IMR-90 (cell line): ENCODE measurements at regions not wholly inside any gene's neighbourhood (a gene's known extent, or its start where the extent isn't known, plus 50 kb on each side); places are given as distances from the start of the nearest gene placed in this dataset.

Source experiments
- ATAC-seq: fragments of 200-7000 bp; cut with Tn5 transposase; 2 replicates; pipeline ENCODE4 v1.9.1; 2020; ENCODE audit warnings: low read depth, mild to moderate bottlenecking, moderate library complexity
- BruUV-seq: library from RNA; stranded (reverse); fragments of 400-500 nt; replicated peaks from 2 replicates; lab custom pipeline; 2021; lab: Mats Ljungman, UMichigan
- CTCF ChIA-PET: fragments of 300-600 bp; formaldehyde crosslinking; extraction: SDS; loops from one replicate; lab custom pipeline; 2021; ENCODE audit warnings: antibody characterized with exemption; lab: Yijun Ruan, JAX
- POLR2A ChIA-PET: fragments of 300-600 bp; sonication (Branson Sonifier 250); formaldehyde crosslinking; loops from one replicate; lab custom pipeline; 2022; ENCODE audit warnings: antibody characterized with exemption; ENCODE audit not compliant: unreplicated experiment; lab: Charles Lee
- DNase-seq: peaks from one replicate; pipeline ENCODE4 v3.0.0; 2013
- H2AFZ ChIP-seq: replicated peaks from 2 replicates; pipeline ENCODE3; 2013; ENCODE audit warnings: low read length, mild to moderate bottlenecking; ENCODE audit not compliant: poor library complexity
- H2AK5ac ChIP-seq: 2 replicates; pipeline ENCODE4 v1.6.1; 2013; ENCODE audit warnings: low read depth, low read length, inconsistent platforms
- H2AK9ac ChIP-seq: replicated peaks from 2 replicates; pipeline ENCODE3; 2013; ENCODE audit warnings: mild to moderate bottlenecking, low read depth, low read length, moderate library complexity; ENCODE audit not compliant: poor library complexity
- H2BK120ac ChIP-seq: 2 replicates; pipeline ENCODE4 v1.6.1; 2013; ENCODE audit warnings: low read depth, low read length, inconsistent platforms
- H2BK15ac ChIP-seq: 3 replicates; pipeline ENCODE4 v1.6.1; 2013; ENCODE audit warnings: low read depth, low read length, inconsistent platforms
- H2BK20ac ChIP-seq: 2 replicates; pipeline ENCODE4 v1.6.1; 2013; ENCODE audit warnings: low read depth, mild to moderate bottlenecking, inconsistent platforms, low read length, moderate library complexity
- H2BK5ac ChIP-seq: 2 replicates; pipeline ENCODE4 v1.6.1; 2013; ENCODE audit warnings: mild to moderate bottlenecking, low read depth, low read length, inconsistent platforms; ENCODE audit not compliant: poor library complexity, severe bottlenecking
- H3K14ac ChIP-seq: replicated peaks from 2 replicates; pipeline ENCODE4 v1.6.1; 2013; ENCODE audit warnings: low read depth, low read length, inconsistent platforms
- H3K18ac ChIP-seq: 2 replicates; pipeline ENCODE4 v1.6.1; 2013; ENCODE audit warnings: low read depth, low read length, control low read depth
- H3K23ac ChIP-seq: 2 replicates; pipeline ENCODE4 v1.6.1; 2013; ENCODE audit warnings: low read depth, low read length, inconsistent platforms
- H3K27ac ChIP-seq: 2 replicates; pipeline ENCODE4 v1.5.1; 2013; ENCODE audit warnings: mild to moderate bottlenecking, control low read depth, low read length; ENCODE audit not compliant: insufficient read depth
- H3K27me3 ChIP-seq: 2 replicates; pipeline ENCODE4 v1.6.1; 2013; ENCODE audit warnings: low read length; ENCODE audit not compliant: control insufficient read depth, insufficient read depth
- H3K36me3 ChIP-seq: 2 replicates; pipeline ENCODE4 v1.6.1; 2013; ENCODE audit warnings: low read length, mixed read lengths; ENCODE audit not compliant: control insufficient read depth, insufficient read depth
- H3K4ac ChIP-seq: 2 replicates; pipeline ENCODE4 v1.6.1; 2013; ENCODE audit warnings: low read depth, low read length, inconsistent platforms
- H3K4me1 ChIP-seq: 2 replicates; pipeline ENCODE4 v1.6.1; 2013; ENCODE audit warnings: low read length, mixed read lengths; ENCODE audit not compliant: control insufficient read depth, insufficient read depth
- H3K4me2 ChIP-seq: 2 replicates; pipeline ENCODE4 v1.6.1; 2013; ENCODE audit warnings: low read depth, mild to moderate bottlenecking, control low read depth, low read length, moderate library complexity
- H3K4me3 ChIP-seq: 2 replicates; pipeline ENCODE4 v1.5.1; 2013; ENCODE audit warnings: low read depth, mild to moderate bottlenecking, control low read depth, low read length, moderate library complexity; ENCODE audit not compliant: insufficient read depth
- H3K56ac ChIP-seq: 2 replicates; pipeline ENCODE4 v1.6.1; 2013; ENCODE audit warnings: low read length, inconsistent platforms; ENCODE audit not compliant: insufficient read depth; ENCODE audit errors: extremely low read depth
- H3K79me1 ChIP-seq, 2 experiments: 2 replicates each; pipeline ENCODE4 v1.6.1; 2013; ENCODE audit warnings: low read length in 2 of 2, inconsistent platforms in 1 of 2, low read depth in 1 of 2
- H3K9ac ChIP-seq: 2 replicates; pipeline ENCODE4 v1.6.1; 2013; ENCODE audit warnings: low read depth, low read length, control low read depth
- H3K9me1 ChIP-seq: 2 replicates; pipeline ENCODE4 v1.6.1; 2013; ENCODE audit warnings: low read length, inconsistent platforms; ENCODE audit not compliant: insufficient read depth
- H3K9me3 ChIP-seq: 2 replicates; pipeline ENCODE4 v1.6.1; 2013; ENCODE audit warnings: low read length; ENCODE audit not compliant: control insufficient read depth, insufficient read depth
- H4K20me1 ChIP-seq: 2 replicates; pipeline ENCODE4 v1.6.1; 2013; ENCODE audit warnings: low read length, inconsistent platforms; ENCODE audit not compliant: insufficient read depth
- H4K5ac ChIP-seq: 2 replicates; pipeline ENCODE4 v1.6.1; 2013; ENCODE audit warnings: mild to moderate bottlenecking, low read depth, low read length, control low read depth
- H4K8ac ChIP-seq, 2 experiments: 2 replicates each; pipeline ENCODE4 v1.6.1; 2013; ENCODE audit warnings: low read depth in 2 of 2, low read length in 2 of 2, control low read depth in 1 of 2, inconsistent platforms in 1 of 2
- H4K91ac ChIP-seq: 2 replicates; pipeline ENCODE4 v1.6.1; 2013; ENCODE audit warnings: low read depth, low read length, inconsistent platforms; ENCODE audit not compliant: insufficient read depth
- FOS ChIP-seq: fragments of 150-350 bp; IDR thresholded peaks from 2 replicates; pipeline ENCODE4 v1.6.1; 2016; ENCODE audit warnings: low read depth, low read length
- MXI1 ChIP-seq: IDR thresholded peaks from 2 replicates; pipeline ENCODE4 v1.6.1; 2012; ENCODE audit warnings: low read depth, mild to moderate bottlenecking, low read length, moderate library complexity, borderline replicate concordance
- POLR2A ChIP-seq: IDR thresholded peaks from 2 replicates; pipeline ENCODE4 v1.6.1; 2012; ENCODE audit warnings: mild to moderate bottlenecking, low read depth, low read length
- RAD21 ChIP-seq: IDR thresholded peaks from 2 replicates; pipeline ENCODE4 v1.6.1; 2012; ENCODE audit warnings: low read length, improper control_type of control experiment
- SMC3 ChIP-seq: fragments of 150-350 bp; IDR thresholded peaks from 2 replicates; pipeline ENCODE4 v1.6.1; 2016; ENCODE audit warnings: low read depth, mild to moderate bottlenecking, antibody characterized with exemption, low read length, moderate library complexity
- WGBS, 2 experiments: methylation state at CpG; one replicate each; pipeline versions ENCODE4 v1.1.5 to v1.1.7; 2013; ENCODE audit warnings: missing lambda C conversion rate in 2 of 2; ENCODE audit not compliant: insufficient read length in 1 of 2; ENCODE audit errors: extremely low coverage in 2 of 2; 5-methylcytosine and 5-hydroxymethylcytosine counted together
- dilution Hi-C: fragments of 300-500 bp; cut with HindIII; formaldehyde crosslinking; loops from one replicate; pipeline ENCODE4 v1.14.3; 2018; ENCODE audit warnings: low sequenced_read_pairs; ENCODE audit not compliant: unreplicated experiment
- in situ Hi-C: fragments of 300-500 bp; cut with MboI; formaldehyde crosslinking; loops from 3 replicates; pipeline ENCODE4 v1.14.3; 2019; ENCODE audit warnings: low sequenced_read_pairs, inconsistent platforms, mixed read lengths
- intact Hi-C: fragments of 100-400 bp; cut with micrococcal nuclease; formaldehyde crosslinking; loops from 2 replicates; pipeline ENCODE4 v1.10.0; 2022
- TF ChIP-seq, protein P1 (sequence below): conservative IDR thresholded peaks from 2 replicates; pipeline ENCODE4 v1.5.1; 2012; ENCODE audit warnings: mild to moderate bottlenecking, low read depth, low read length, improper control_type of control experiment
- TF ChIP-seq, protein P2 (sequence below): fragments of 150-350 bp; IDR thresholded peaks from 2 replicates; pipeline ENCODE4 v1.6.1; 2017; ENCODE audit warnings: mild to moderate bottlenecking, antibody characterized with exemption, low read length, low read depth

DNA sequence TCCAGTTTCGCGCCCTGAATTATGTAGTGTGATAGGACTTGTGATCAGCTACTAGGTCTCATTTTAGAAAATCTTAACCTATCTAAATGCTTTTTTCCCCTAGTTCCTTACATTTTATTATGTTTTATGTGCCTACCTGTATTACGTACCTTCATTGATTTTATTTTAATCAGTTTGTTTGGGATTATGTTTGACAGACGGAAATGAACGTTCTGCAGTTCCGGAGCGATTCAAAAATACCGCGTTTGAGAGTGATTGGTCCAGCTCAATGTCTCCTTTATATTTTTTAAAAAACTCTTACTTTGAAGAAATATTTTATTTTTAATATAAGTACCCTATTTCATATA, 114.3 kb upstream of the BTN3A2 start:
- Histone ChIP-seq H2BK20ac (no peak overlapping the region), H3K23ac (no peak overlapping the region), H3K79me1 (no peaks in the 10 kb centered on the region; a peak in 1 of 4 replicates), H2BK5ac (peak overlapping the region; percentile 88), H3K9me1 (no peaks in the 10 kb centered on the region), H2AK5ac (no peak overlapping the region), H2BK15ac (no peak overlapping the region), H3K27ac (no peak overlapping the region; the same call in 1 of the 2 replicates), H3K18ac (no peak overlapping the region), H4K20me1 (peaks cover 4% of the 10 kb centered on the region; the same call in 1 of the 2 replicates), H3K4me1 (no peaks in the 10 kb centered on the region), H3K36me3 (no peaks in the 10 kb centered on the region), H3K27me3 (no peaks in the 10 kb centered on the region), H3K9me3 (no peaks in the 10 kb centered on the region), H2AK9ac (no peak overlapping the region), H3K4ac (peak overlapping the region; percentile 49; the same call in 1 of the 2 replicates), H3K56ac (peak overlapping the region; percentile 51; the same call in 1 of the 2 replicates), H3K14ac (no peak overlapping the region), H4K91ac (no peak overlapping the region), H3K4me3 (peak overlapping the region; percentile 66), H3K4me2 (peak overlapping the region; percentile 95), H3K9ac (no peak overlapping the region; the same call in 1 of the 2 replicates), H4K5ac (no peak overlapping the region), H4K8ac (peak overlapping the region in 1 of 2 experiments; percentile 45; a peak in 1 of 4 replicates), H2BK120ac (0 out of 2 replicates have a peak overlapping the region, but pooled peaks have one; percentile 72), H2AFZ (peak overlapping the region; percentile 91)
- in situ Hi-C loops = no loop called here
- ATAC-seq (no peak), DNase-seq (peak; percentile 55)
- BruUV-seq = no TSS peak
- no peak for TF ChIP-seq RAD21
- TF ChIP-seq, protein P1, sequence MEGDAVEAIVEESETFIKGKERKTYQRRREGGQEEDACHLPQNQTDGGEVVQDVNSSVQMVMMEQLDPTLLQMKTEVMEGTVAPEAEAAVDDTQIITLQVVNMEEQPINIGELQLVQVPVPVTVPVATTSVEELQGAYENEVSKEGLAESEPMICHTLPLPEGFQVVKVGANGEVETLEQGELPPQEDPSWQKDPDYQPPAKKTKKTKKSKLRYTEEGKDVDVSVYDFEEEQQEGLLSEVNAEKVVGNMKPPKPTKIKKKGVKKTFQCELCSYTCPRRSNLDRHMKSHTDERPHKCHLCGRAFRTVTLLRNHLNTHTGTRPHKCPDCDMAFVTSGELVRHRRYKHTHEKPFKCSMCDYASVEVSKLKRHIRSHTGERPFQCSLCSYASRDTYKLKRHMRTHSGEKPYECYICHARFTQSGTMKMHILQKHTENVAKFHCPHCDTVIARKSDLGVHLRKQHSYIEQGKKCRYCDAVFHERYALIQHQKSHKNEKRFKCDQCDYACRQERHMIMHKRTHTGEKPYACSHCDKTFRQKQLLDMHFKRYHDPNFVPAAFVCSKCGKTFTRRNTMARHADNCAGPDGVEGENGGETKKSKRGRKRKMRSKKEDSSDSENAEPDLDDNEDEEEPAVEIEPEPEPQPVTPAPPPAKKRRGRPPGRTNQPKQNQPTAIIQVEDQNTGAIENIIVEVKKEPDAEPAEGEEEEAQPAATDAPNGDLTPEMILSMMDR = no peak
- TF ChIP-seq FOS = 0 out of 2 replicates have a peak, but pooled peaks have one; percentile 12
- TF ChIP-seq MXI1 = peak; percentile 67; the same call in 1 of the 2 replicates
- TF ChIP-seq POLR2A = no peak
- TF ChIP-seq, protein P2, sequence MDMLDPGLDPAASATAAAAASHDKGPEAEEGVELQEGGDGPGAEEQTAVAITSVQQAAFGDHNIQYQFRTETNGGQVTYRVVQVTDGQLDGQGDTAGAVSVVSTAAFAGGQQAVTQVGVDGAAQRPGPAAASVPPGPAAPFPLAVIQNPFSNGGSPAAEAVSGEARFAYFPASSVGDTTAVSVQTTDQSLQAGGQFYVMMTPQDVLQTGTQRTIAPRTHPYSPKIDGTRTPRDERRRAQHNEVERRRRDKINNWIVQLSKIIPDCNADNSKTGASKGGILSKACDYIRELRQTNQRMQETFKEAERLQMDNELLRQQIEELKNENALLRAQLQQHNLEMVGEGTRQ = no peak
- no peak for TF ChIP-seq SMC3
- intact Hi-C loops = loop anchor here (1.0 to 2.0 kb wide), 2 partner anchors 10 to 46 kb away; a partner anchor contains a TSS
- dilution Hi-C loops = no loop called here
- ChIA-PET CTCF (interaction anchor here (0.7 to 1.4 kb wide), 2 partner anchors 14 to 20 kb away, joined by 3 to 9 read pairs; a partner anchor contains a TSS), POLR2A (interaction anchor here (0.6 to 2.0 kb wide), 9 partner anchors 10 to 170 kb away, joined by 3 to 13 read pairs (median 5); a partner anchor contains a TSS)
- WGBS, 2 experiments = no CpG with 5 or more reads among the region's 9 CpGs
